ENCODE measurements at regions not wholly inside any gene's neighbourhood (a gene's known extent, or its start where the extent isn't known, plus 50 kb on each side); places are given as distances from the start of the nearest gene placed in this dataset.
"Not testable (repeated sequence)": the region's sequence is repeated elsewhere in the genome, so short reads cannot be mapped to it uniquely, and the experiment has no call there.

- DNase-seq: no peak
- Histone ChIP-seq H3K36me3 (no peaks in the 10 kb centered on the region), H3K4me1 (no peaks in the 10 kb centered on the region), H3K27me3 (no peaks in the 10 kb centered on the region), H3K9me3 (no peaks in the 10 kb centered on the region), H3K4me3 (ENCODE audit: low read depth, low read length) (no peak overlapping the region)
- TF ChIP-seq, protein P1, sequence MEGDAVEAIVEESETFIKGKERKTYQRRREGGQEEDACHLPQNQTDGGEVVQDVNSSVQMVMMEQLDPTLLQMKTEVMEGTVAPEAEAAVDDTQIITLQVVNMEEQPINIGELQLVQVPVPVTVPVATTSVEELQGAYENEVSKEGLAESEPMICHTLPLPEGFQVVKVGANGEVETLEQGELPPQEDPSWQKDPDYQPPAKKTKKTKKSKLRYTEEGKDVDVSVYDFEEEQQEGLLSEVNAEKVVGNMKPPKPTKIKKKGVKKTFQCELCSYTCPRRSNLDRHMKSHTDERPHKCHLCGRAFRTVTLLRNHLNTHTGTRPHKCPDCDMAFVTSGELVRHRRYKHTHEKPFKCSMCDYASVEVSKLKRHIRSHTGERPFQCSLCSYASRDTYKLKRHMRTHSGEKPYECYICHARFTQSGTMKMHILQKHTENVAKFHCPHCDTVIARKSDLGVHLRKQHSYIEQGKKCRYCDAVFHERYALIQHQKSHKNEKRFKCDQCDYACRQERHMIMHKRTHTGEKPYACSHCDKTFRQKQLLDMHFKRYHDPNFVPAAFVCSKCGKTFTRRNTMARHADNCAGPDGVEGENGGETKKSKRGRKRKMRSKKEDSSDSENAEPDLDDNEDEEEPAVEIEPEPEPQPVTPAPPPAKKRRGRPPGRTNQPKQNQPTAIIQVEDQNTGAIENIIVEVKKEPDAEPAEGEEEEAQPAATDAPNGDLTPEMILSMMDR (IDR thresholded peaks at IDR 0.05; ENCODE audit: low read depth, low read length): no peak
These were observed 82.5 kb upstream of the PTPN13 start for GRCh38 chr4:86511590-86511989.

DNA sequence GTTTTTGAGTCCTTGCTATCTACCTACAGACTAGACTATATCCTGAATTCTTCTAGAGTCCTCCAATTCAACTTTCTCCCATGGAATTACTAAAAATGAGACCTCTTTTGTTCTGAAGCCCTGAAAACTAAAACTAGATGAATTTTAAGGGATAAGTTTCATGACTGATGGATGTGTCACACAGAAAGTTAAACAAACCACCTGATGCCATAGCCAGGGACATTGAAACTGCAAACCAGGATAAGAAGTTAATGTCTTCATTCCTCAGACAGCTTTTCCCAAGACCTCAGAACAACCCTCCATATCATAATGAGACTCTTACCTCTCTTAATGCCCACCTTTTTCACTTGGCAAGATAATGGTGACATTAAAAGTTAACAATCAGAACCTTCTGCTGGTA, 81.5 kb upstream of the PTPN13 start:
- H3K27me3 ChIP-seq: no peaks in the 10 kb centered on the region
- H3K36me3 ChIP-seq: no peaks in the 10 kb centered on the region
- no peaks in the 10 kb centered on the region for H3K4me1 ChIP-seq
- no peak overlapping the region for H3K4me3 ChIP-seq (ENCODE audit: low read depth, low read length)
- no peak for DNase-seq
- H3K9me3 ChIP-seq: no peaks in the 10 kb centered on the region
- TF ChIP-seq, protein P1 (IDR thresholded peaks at IDR 0.05; ENCODE audit: low read depth, low read length): no peak

DNA sequence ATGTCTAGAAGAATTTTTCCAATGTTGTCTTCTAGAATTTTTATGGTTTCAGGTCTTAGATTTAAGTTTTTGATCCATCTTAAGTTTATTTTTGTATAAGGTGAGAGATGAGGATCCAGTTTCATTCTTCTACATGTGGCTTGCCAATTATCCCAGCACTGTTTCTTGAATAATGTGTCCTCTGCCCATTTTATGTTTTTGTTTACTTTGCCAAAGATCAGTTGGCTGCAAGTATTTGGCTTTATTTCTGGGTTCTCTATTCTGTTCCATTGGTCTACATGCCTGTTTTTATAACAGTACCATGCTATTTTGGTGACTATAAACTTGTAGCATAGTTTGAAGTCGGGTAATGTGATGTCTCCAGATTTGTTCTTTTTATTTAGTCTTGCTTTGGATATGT, 78.2 kb upstream of the PTPN13 start:
- H3K4me3 ChIP-seq (ENCODE audit: low read depth, low read length); DNase-seq; H3K36me3 ChIP-seq; H3K9me3 ChIP-seq; H3K27me3 ChIP-seq; H3K4me1 ChIP-seq: not testable (repeated sequence)

DNA sequence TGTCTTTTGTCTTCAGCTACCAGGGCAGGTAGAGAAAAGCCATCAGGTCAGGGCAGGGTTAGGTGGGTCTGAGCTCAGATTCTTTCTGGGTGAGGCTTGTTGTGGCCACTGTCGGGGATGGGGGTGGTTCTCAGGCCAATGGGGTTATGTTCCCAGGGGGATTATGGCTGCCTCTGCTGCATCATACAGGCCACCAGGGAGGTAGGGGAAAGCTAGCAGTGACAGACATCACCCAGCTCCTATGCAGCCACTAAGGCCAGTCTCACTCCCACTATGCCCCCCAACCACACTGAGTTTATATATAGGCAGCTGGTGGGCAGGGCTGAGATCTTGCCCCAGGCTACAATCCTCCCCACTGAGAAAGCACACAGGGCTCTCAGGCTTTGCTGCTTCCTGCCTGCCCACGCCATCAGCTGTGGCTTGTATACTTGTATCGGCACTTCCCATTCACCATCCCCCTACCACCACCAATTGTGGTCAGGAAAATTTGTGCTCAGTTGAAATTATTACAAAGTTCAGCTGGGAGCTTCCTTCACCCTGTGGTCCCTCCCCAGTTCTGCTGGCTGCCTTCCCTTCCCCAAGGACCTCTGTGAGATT, 72.6 kb upstream of the PTPN13 start:
- no peaks in the 10 kb centered on the region for H3K9me3 ChIP-seq
- H3K4me1 ChIP-seq: no peaks in the 10 kb centered on the region
- no peak for DNase-seq
- no peak overlapping the region for H3K4me3 ChIP-seq (ENCODE audit: low read depth, low read length)
- no peaks in the 10 kb centered on the region for H3K27me3 ChIP-seq
- no peaks in the 10 kb centered on the region for H3K36me3 ChIP-seq
- TF ChIP-seq, protein P1 (IDR thresholded peaks at IDR 0.05; ENCODE audit: low read depth, low read length): no peak

GRCh38 chr4:86522349-86522748, 71.8 kb upstream of the PTPN13 start:
- Histone ChIP-seq H3K4me1 (no peaks in the 10 kb centered on the region), H3K4me3 (ENCODE audit: low read depth, low read length) (no peak overlapping the region), H3K27me3 (no peaks in the 10 kb centered on the region), H3K36me3 (no peaks in the 10 kb centered on the region), H3K9me3 (no peaks in the 10 kb centered on the region)
- TF ChIP-seq, protein P1 (IDR thresholded peaks at IDR 0.05; ENCODE audit: low read depth, low read length): peak; percentile 19; the same call in 1 of the 2 replicates
- no peak for DNase-seq

- no peaks in the 10 kb centered on the region for H3K4me1 ChIP-seq
- TF ChIP-seq, protein P1 (IDR thresholded peaks at IDR 0.05; ENCODE audit: low read depth, low read length): no peak
- no peak overlapping the region for H3K4me3 ChIP-seq (ENCODE audit: low read depth, low read length)
- no peaks in the 10 kb centered on the region for H3K9me3 ChIP-seq
- DNase-seq: no peak
- H3K36me3 ChIP-seq: no peaks in the 10 kb centered on the region
- H3K27me3 ChIP-seq: no peaks in the 10 kb centered on the region
These were observed 70.8 kb upstream of the PTPN13 start for GRCh38 chr4:86523333-86523732.

GRCh38 chr4:86527713-86528112, 66.4 kb upstream of the PTPN13 start:
- not testable (repeated sequence) for H3K9me3 ChIP-seq; H3K4me3 ChIP-seq (ENCODE audit: low read depth, low read length); H3K27me3 ChIP-seq; H3K36me3 ChIP-seq; DNase-seq; H3K4me1 ChIP-seq

Data from BE2C (cell line).